Esophagus squamous epithelium (tissue), 5 donors: ENCODE measurements at regions not wholly inside any gene's neighbourhood (a gene's known extent, or its start where the extent isn't known, plus 50 kb on each side); places are given as distances from the start of the nearest gene placed in this dataset.
"Not testable (repeated sequence)": the region's sequence is repeated elsewhere in the genome, so short reads cannot be mapped to it uniquely, and the experiment has no call there.

Experiments
- DNase-seq: peaks from one replicate; lab custom pipeline; 2025; lab: John Stamatoyannopoulos, UW
- H3K27ac ChIP-seq, 4 donors: fragments of 200-600 bp; sonication (generic); one replicate each; pipeline ENCODE4 v1.5.1; 2016 to 2019; ENCODE audit warnings: mild to moderate bottlenecking in 1 of 4
- H3K27me3 ChIP-seq, 4 donors: fragments of 200-600 bp; sonication (generic); 1 replicate in 3 of 4; 2 replicates in 1 of 4; pipeline versions ENCODE4 v1.5.1 to v1.6.0; 2017 to 2021; ENCODE audit warnings: antibody characterized with exemption in 1 of 4
- H3K36me3 ChIP-seq, 3 donors: fragments of 200-600 bp; sonication (generic); one replicate each; pipeline ENCODE4 v1.5.1; 2016 to 2019
- H3K4me1 ChIP-seq, 3 donors: fragments of 200-600 bp; sonication (generic); one replicate each; pipeline ENCODE4 v1.5.1; 2017 to 2019
- H3K4me3 ChIP-seq, 4 donors: fragments of 200-600 bp; sonication (generic); 1 replicate in 3 of 4; 2 replicates in 1 of 4; pipeline ENCODE4 v1.5.1; 2016 to 2019; ENCODE audit warnings: mild to moderate bottlenecking in 2 of 4, moderate library complexity in 1 of 4
- H3K9me3 ChIP-seq, 3 donors: fragments of 200-600 bp; sonication (generic); one replicate each; pipeline ENCODE4 v1.5.1; 2016 to 2019
- CTCF ChIP-seq, 6 experiments: fragments of 450-650 bp in 4 of 6; fragments of 200-600 bp in 2 of 6; sonication (generic) in 2 of 6; IDR thresholded peaks; one replicate each; pipeline ENCODE4 v1.5.1; 2016 to 2019; ENCODE audit warnings: antibody characterized with exemption in 6 of 6, mild to moderate bottlenecking in 4 of 6, moderate library complexity in 4 of 6
- POLR2A ChIP-seq, 4 donors: fragments of 450-650 bp; IDR thresholded peaks; one replicate each; pipeline ENCODE4 v1.6.1; 2017; ENCODE audit warnings: antibody characterized with exemption in 4 of 4, mild to moderate bottlenecking in 4 of 4, moderate library complexity in 3 of 4
- WGBS, 2 donors: methylation state at CpG; one replicate each; pipeline ENCODE4 v1.1.5; 2018; 5-methylcytosine and 5-hydroxymethylcytosine counted together
- intact Hi-C: fragments of 100-400 bp; cut with DNase I; formaldehyde crosslinking; loops from one replicate; pipeline ENCODE4 v1.15.0; 2022
- donor health status: DM: yes; HTN: yes; CAD: no.

GRCh38 chr2:55804535-55804934 lies 110.9 kb upstream of the PNPT1 start:
- no peaks in the 10 kb centered on the region for H3K27me3 ChIP-seq
- WGBS, 2 donors = 43 to 55% methylated on average over 6 of the region's 6 CpGs
- H3K4me1 ChIP-seq = no peaks in the 10 kb centered on the region
- TF ChIP-seq POLR2A (IDR thresholded peaks at IDR 0.05) (no peak), CTCF (IDR thresholded peaks at IDR 0.05) (no peak)
- H3K36me3 ChIP-seq = no peaks in the 10 kb centered on the region
- H3K27ac ChIP-seq = no peak overlapping the region
- no peak for DNase-seq
- H3K4me3 ChIP-seq = no peak overlapping the region
- H3K9me3 ChIP-seq = no peaks in the 10 kb centered on the region
- intact Hi-C loops = no loop called here

DNA sequence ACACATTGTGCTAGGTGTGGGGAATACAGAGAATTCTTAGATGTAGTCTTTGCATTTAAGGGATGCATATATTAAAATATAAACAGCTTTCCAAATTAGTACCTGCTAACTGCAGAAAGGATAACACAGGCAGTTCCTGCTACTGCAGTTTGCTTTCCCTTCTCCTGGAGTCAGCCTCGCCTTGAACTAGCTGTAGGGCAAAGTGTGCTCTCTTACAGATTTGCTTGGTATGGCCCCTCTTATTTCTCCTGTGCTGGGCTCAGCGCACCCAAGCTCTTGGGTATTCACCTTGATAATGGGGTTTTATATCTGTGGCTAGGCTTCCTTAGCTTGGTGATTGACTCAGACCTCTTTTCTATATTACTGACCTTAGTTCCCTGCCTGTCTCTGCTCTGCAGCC lies 108.4 kb upstream of the PNPT1 start:
- DNase-seq = no peak
- no peak overlapping the region for H3K4me3 ChIP-seq
- H3K9me3 ChIP-seq = no peaks in the 10 kb centered on the region
- H3K36me3 ChIP-seq = no peaks in the 10 kb centered on the region
- H3K27ac ChIP-seq = no peak overlapping the region
- intact Hi-C loops = no loop called here
- no peaks in the 10 kb centered on the region for H3K4me1 ChIP-seq
- TF ChIP-seq CTCF (IDR thresholded peaks at IDR 0.05) = no peak
- no peak for TF ChIP-seq POLR2A (IDR thresholded peaks at IDR 0.05)
- no peaks in the 10 kb centered on the region for H3K27me3 ChIP-seq
- 63 to 82% methylated on average over 2 of the region's 2 CpGs for WGBS, 2 donors

DNA sequence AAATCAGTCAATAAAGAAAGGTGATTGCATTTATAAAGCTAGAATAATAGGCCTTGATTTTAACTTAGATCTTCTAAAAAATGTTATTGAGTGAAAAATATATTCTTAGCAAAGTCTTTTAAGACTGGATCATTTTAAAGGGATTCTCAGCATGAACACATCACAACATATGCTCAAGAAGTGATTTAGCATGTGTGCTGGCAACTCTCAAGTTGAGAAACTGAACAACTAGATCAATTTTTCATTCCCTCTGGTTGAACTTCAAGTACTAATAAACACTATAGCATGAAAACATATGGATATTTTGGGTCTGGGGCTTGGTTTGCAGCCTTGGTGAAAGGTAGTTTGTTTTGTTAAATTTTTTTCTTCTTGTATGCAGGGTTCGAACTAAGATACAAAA lies 107.8 kb upstream of the PNPT1 start:
- no peak overlapping the region for H3K4me3 ChIP-seq
- H3K9me3 ChIP-seq = no peaks in the 10 kb centered on the region
- WGBS, 2 donors = 57 to 78% methylated on average over 1 of the region's 1 CpG
- H3K4me1 ChIP-seq = no peaks in the 10 kb centered on the region
- intact Hi-C loops = no loop called here
- no peak overlapping the region for H3K27ac ChIP-seq
- no peak for TF ChIP-seq CTCF (IDR thresholded peaks at IDR 0.05)
- TF ChIP-seq POLR2A (IDR thresholded peaks at IDR 0.05) = no peak
- no peaks in the 10 kb centered on the region for H3K27me3 ChIP-seq
- no peaks in the 10 kb centered on the region for H3K36me3 ChIP-seq
- no peak for DNase-seq

DNA sequence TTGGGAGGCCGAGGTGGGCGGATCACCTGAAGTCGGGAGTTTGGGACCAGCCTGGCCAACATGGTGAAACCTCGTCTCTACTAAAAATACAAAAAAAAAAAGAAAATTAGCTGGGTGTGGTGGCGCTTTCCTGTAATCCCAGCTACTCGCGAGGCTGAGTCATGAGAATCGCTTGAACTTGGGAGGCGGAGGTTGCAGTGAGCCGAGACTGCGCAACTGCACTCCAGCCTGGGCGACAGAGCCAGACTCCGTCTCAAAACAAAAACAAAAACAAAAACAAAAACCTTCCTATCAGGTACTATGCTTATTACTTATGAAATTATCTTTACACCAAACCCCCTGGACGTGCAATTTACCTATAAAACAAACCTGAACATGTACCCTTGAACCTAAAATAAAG lies 106.0 kb upstream of the PNPT1 start:
- intact Hi-C loops, H3K9me3 ChIP-seq, H3K36me3 ChIP-seq, H3K4me1 ChIP-seq, DNase-seq, H3K27ac ChIP-seq, H3K4me3 ChIP-seq, H3K27me3 ChIP-seq: not testable (repeated sequence)
- 90 to 91% methylated on average over 12 to 13 of the region's 14 CpGs for WGBS, 2 donors

- no peaks in the 10 kb centered on the region for H3K36me3 ChIP-seq
- no peaks in the 10 kb centered on the region for H3K27me3 ChIP-seq
- H3K9me3 ChIP-seq = no peaks in the 10 kb centered on the region
- intact Hi-C loops = no loop called here
- TF ChIP-seq POLR2A (IDR thresholded peaks at IDR 0.05) = no peak
- TF ChIP-seq CTCF (IDR thresholded peaks at IDR 0.05) = no peak
- no peak overlapping the region for H3K4me3 ChIP-seq
- H3K4me1 ChIP-seq = no peaks in the 10 kb centered on the region
- H3K27ac ChIP-seq = no peak overlapping the region
- no peak for DNase-seq
Observed at GRCh38 chr2:55796121-55796520, 102.5 kb upstream of the PNPT1 start.

DNA sequence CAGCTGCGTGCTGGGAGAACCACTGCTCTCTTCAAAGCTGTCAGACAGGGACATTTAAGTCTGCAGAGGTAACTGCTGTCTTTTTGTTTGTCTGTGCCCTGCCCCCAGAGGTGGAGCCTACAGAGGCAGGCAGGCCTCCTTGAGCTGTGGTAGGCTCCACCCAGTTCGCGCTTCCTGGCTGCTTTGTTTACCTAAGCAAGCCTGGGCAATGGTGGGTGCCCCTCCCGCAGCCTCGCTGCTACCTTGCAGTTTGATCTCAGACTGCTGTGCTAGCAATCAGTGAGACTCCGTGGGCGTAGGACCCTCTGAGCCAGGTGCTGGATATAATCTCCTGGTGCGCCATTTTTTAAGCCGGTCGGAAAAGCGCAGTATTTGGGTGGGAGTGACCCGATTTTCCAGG lies 100.0 kb upstream of the PNPT1 start:
- DNase-seq, intact Hi-C loops, H3K27me3 ChIP-seq, H3K9me3 ChIP-seq, H3K27ac ChIP-seq, H3K4me3 ChIP-seq, H3K4me1 ChIP-seq, H3K36me3 ChIP-seq: not testable (repeated sequence)
- WGBS, 2 donors = 77 to 89% methylated on average over 8 of the region's 12 CpGs
